HG02759 (cell line): ENCODE measurements at regions not wholly inside any gene's neighbourhood (a gene's known extent, or its start where the extent isn't known, plus 50 kb on each side); places are given as distances from the start of the nearest gene placed in this dataset.

Experiments used
- ATAC-seq: cut with Tn5 transposase; IDR thresholded peaks from one replicate; pipeline ENCODE4 v1.9.1; 2021; ENCODE audit warnings: mild to moderate bottlenecking, moderate library complexity; ENCODE audit not compliant: unreplicated experiment

DNA sequence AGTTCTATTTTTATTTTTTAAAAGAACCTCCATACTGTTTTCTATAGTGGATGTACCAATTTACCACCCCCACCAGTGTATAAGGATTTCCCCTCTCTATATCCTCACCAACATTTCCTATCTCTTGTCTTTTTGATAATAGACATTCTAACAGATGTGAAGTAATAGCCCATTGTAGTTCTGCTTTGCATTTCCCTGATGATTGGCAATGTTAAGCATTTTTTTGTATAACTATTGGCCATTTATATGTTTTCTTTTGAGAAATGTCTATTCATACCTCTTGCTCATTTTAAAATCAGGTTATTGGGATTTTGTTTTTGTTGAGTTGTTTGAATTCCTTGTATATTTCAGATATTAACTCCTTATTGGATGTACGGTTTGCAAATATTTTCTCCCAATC, 251.1 kb upstream of the HTR2C start:
- ATAC-seq, result no peak

DNA sequence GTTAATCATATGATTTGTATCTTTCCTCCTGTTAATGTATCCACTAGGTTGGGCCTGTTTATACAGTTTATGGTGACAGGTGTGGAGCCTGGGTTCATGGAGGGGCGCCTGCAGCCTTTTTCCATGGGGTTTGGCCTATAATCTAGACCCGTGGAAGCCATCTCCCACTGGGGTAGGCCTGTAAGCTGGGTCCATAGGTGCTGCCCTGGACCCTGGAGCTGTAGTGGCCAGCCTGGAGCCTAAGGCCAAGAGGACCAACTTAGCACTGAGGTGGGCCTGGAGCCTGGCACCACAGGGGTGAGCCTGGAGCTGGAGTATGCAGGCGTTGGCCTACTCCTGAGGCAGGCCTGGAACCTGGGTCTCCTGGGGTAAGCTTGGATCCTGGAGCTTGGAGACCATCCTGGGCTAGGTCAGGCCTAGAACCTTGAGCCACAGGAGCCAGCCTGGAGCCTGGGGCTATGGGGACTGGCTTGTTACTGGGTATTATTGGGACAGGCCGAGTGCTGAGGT, 249.4 kb upstream of the HTR2C start:
- ATAC-seq, result no peak

DNA sequence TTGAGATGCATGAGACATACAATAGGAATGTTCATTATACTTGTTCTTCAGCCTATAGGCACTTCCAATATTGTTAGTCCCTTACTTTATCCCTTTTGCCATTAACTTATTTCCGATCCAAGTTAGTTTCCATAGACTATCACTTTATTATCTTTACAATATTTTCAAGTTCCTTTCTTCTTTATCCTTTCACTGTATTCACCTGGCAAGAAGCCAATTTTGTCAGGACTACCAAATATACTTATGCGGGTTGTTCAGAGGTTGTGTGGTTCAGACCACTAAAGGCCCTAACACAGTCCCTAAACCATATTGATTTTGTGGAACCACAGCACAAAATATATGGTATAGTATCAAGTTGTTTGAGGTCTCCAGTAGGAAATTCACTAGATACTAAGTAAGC, 245.0 kb upstream of the HTR2C start:
- ATAC-seq, result no peak

DNA sequence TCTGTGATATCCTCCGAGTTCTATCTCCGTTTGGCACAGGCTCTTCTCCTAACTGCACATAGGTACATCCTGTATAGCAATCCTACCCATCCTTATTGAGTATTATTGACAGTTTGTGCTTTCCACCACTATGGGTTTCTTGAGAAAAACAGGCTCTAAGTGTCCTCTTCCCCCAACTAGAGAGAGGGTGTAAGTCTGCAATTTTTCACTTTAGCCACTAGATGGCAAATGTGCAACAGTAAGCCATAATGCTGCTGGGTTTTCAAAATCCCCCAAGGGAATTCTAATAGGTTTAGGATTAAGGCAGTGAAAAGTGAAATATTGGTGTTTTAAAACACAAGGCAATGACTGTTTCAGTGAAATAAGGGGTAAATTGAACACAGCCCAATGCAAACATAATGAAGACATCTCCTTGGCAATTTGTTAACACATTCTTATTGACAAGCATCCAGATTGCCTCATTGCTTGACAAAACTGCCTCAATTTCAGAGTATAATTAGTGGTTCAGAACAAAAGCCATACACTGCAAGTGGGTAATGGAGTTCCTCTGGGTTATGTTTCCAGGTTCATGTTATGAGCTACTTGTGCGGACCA, 239.0 kb upstream of the HTR2C start:
- ATAC-seq, result peak; percentile 85

DNA sequence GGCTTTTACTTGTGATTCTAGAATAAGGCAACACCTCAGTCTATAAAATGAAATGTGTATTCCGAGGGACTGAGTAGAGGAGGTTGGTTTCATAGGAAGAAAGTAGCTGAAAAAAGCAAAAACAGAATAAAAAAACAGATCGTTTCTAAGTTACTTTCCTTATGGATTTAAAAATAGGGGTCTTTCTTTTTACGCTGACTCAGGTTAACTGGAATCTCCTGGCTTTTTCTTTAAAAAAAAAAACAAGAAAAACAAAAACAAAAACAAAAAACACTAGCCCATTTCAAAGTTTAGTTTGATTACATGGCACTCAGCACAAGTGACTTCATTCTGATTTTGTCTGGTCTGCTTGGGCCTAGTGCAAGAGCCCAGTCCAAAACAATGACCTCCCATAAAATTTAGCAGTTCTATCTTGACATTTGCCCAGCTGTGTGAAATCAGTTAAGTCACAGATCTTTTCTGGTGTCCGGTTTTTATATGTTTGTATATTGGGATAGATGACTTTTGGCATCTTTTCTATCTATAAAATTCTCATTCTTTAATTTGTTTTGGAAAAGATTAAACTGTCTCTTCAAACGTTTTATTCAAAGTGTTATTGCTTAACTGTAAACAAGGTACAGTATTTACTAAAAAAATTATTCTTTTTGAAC, 222.7 kb upstream of the HTR2C start:
- ATAC-seq, result no peak

DNA sequence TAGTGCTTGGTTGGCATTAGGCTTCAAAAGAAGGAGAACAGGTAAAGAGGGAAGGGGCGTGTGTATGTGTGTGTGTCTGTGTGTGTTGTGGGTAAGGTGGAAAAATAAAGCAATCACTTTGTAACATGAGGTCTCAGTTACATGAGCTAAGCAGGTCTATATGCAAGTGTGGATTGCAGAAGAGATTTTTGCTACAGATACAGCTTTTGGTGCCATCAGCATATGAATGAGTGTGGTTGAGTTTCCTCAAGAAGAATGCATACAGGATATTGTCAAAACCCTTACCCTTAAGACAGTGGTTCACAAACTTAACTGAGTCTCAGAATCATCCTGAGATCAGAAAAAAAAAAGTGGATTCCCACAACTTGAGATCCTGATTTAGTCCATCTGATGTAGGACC, 220.5 kb upstream of the HTR2C start:
- ATAC-seq, result no peak

DNA sequence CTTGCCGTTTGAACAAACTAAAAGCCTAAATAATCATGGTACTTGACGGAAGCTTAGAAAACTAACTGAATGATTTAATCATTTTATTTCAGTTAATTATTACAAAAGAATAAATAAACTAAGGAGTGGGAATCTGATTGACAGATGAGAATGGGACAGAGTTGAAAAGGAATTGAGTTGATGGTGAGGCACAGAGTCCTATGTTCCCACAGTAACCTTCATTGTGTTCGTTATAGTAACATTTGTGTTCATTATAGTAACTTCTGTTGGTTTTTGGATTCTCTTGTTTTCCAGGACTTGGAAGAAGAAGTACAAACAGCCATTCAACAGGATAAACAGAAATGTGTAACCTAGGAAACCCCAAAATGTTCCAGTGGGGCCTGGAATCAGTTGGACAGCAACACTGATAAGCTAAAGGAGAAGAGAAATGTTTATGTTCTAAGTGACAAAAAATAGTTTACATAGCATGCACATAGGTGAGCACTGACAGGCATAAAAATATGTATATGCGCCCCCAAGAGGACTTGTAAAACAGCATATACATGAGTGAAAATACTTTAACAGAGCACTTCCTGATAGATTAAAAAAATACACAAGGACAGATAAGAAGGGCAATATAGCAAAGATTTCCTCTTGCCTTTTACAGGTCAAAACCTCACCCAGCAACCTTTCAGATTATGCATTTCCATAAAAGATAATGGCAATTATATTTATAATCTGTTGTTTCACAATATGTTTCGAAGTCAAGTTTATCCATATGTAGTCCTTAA, 218.6 kb upstream of the HTR2C start:
- no peak for ATAC-seq

DNA sequence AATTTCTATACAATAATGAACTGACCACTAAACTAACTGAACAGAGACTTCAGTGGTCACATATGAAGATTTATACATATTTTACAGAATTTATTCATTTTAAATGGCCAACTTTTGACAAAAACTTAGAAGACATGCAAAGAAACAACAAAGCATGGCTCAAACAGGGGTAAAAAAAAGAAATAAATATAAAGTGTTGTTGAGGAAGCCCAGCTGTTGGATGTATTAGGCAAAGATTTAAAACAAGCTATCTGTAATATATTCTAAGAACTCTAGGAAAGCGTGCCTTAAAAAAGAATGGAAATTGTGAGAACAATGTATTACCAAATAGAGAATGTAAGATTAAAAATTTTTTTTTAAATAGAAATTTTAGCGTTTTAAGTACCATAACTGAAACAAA, 210.9 kb upstream of the HTR2C start:
- no peak for ATAC-seq

DNA sequence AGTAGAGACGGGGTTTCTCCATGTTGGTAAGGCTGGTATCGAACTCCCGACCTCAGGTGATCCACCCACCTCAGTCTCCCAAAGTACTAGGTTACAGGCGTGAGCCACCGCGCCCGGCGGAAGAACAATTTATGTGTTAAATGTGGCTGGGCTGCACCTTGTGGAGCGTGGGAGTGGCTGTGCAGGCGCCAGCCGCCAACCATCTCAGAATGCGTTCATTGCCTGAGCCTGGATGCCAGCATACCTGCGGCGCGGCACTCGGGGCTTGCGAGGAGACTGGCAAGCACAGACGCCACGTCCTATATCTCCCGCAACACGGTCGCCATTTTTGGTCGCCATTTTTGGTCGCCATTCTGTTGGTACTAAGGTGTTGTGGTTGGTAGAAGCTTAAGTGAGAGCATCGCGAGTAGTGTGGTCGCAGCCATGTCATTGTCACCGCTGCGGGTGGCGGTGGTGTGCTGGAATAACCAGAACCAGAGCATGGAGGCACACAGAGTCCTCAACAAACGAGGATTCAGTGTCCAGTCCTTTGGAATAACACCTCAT, 193.6 kb upstream of the HTR2C start:
- no peak for ATAC-seq
